GM23248 (cell line): ENCODE measurements at regions not wholly inside any gene's neighbourhood (a gene's known extent, or its start where the extent isn't known, plus 50 kb on each side); places are given as distances from the start of the nearest gene placed in this dataset.
"Not testable (repeated sequence)": the region's sequence is repeated elsewhere in the genome, so short reads cannot be mapped to it uniquely, and the experiment has no call there.

Source experiments
- EZH2 ChIP-seq: fragments of 200-600 bp; sonication (generic); IDR thresholded peaks from 2 replicates; pipeline ENCODE4 v1.6.1; 2018; ENCODE audit warnings: antibody characterized with exemption, mild to moderate bottlenecking; ENCODE audit not compliant: insufficient read depth, poor library complexity, severe bottlenecking
- EZH2phosphoT487 ChIP-seq: fragments of 200-600 bp; sonication (generic); IDR thresholded peaks from 2 replicates; pipeline ENCODE4 v1.6.1; 2018; ENCODE audit warnings: antibody characterized with exemption, moderate library complexity, mild to moderate bottlenecking, low read depth; ENCODE audit not compliant: insufficient read depth

DNA sequence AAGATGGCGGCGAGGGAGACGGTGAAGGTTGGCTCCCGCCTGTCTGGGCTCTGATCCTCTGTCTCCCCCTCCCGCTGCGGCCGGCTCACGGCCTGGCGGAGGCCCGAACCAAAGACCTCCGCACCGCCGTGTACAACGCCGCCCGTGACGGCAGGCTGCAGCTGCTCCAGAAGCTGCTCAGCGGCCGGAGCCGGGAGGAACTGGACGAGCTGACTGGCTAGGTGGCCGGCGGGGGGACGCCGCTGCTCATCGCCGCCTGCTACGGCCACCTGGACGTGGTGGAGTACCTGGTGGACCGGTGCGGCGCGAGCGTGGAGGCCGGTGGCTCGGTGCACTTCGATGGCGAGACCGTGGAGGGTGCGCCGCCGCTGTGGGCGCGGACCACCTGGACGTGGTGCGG is 516.5 kb downstream of the TUBA3C start:
- TF ChIP-seq EZH2phosphoT487, EZH2: not testable (repeated sequence)
